HepG2 (cell line): ENCODE measurements at regions not wholly inside any gene's neighbourhood (a gene's known extent, or its start where the extent isn't known, plus 50 kb on each side); places are given as distances from the start of the nearest gene placed in this dataset.

Experiments used
- ATAC-seq: fragments of 200-7000 bp; cut with Tn5 transposase; 3 replicates; pipeline ENCODE4 v1.9.1; 2020; ENCODE audit warnings: mild to moderate bottlenecking, moderate library complexity
- BruUV-seq: library from RNA; stranded (reverse); fragments of 400-500 nt; replicated peaks from 2 replicates; lab custom pipeline; 2021; lab: Mats Ljungman, UMichigan
- CTCF ChIA-PET: fragments of 300-600 bp; formaldehyde crosslinking; extraction: SDS; loops from one replicate; lab custom pipeline; 2021; ENCODE audit warnings: low total read pairs, inconsistent platforms, low intra/inter-chr PET ratio; lab: Yijun Ruan, JAX
- POLR2A ChIA-PET: fragments of 350-600 bp; sonication (Branson Sonifier 250); formaldehyde crosslinking; loops from one replicate; lab custom pipeline; 2020; ENCODE audit warnings: antibody characterized with exemption, inconsistent platforms; lab: Yijun Ruan, JAX
- DNase-seq: peaks from one replicate; pipeline ENCODE4 v3.0.0-alpha.2; 2015; ENCODE audit warnings: low spot score
- FAIRE-seq: peaks from 3 replicates; lab custom pipeline; 2011; peaks lifted over from hg19 to GRCh38; lab: Jason Lieb, UNC
- H2AFZ ChIP-seq: one replicate; pipeline ENCODE4 v1.6.1; 2011; ENCODE audit warnings: low read length, inconsistent platforms
- H3K27ac ChIP-seq: fragments of 300-600 bp; 3 replicates; pipeline ENCODE4 v1.8.0; 2011; ENCODE audit warnings: mixed run types, mild to moderate bottlenecking, mixed read lengths, low read length, inconsistent platforms; ENCODE audit not compliant: insufficient read depth; ENCODE audit errors: extremely low read length
- H3K27me3 ChIP-seq, 2 experiments: fragments of 200-600 bp in 1 of 2; 2 replicates in 1 of 2; 3 replicates in 1 of 2; pipeline versions ENCODE4 v1.6.0 to v1.8.0; 2011; ENCODE audit warnings: low read length in 2 of 2, mild to moderate bottlenecking in 2 of 2, moderate library complexity in 2 of 2, inconsistent platforms in 1 of 2; ENCODE audit not compliant: insufficient read depth in 2 of 2, control insufficient read depth in 1 of 2
- H3K36me3 ChIP-seq, 2 experiments: fragments of 200-600 bp in 1 of 2; replicated peaks in 1 of 2; 2 replicates in 1 of 2; 3 replicates in 1 of 2; pipeline versions ENCODE4 v1.5.1 to v1.8.0; 2011; ENCODE audit warnings: low read length in 2 of 2, inconsistent platforms in 1 of 2; ENCODE audit not compliant: insufficient read depth in 2 of 2, control insufficient read depth in 1 of 2
- H3K4me1 ChIP-seq: 2 replicates; pipeline ENCODE4 v1.5.1; 2012; ENCODE audit warnings: low read length, inconsistent platforms; ENCODE audit not compliant: insufficient read depth
- H3K4me2 ChIP-seq: 2 replicates; pipeline ENCODE4 v1.6.0; 2011; ENCODE audit warnings: low read depth, low read length, inconsistent platforms
- H3K4me3 ChIP-seq, 3 experiments: fragments of 200-600 bp in 1 of 3; sonication (generic), shearing (Covaris generic) in 1 of 3; replicated peaks in 1 of 3; 2 replicates each; pipeline ENCODE4 v1.5.1; 2011 to 2016; ENCODE audit warnings: low read length in 3 of 3, inconsistent platforms in 2 of 3, low read depth in 2 of 3, mild to moderate bottlenecking in 2 of 3, control low read depth in 1 of 3, mixed read lengths in 1 of 3; ENCODE audit not compliant: insufficient read depth in 1 of 3
- H3K79me2 ChIP-seq: one replicate; pipeline ENCODE4 v1.6.1; 2011; ENCODE audit warnings: low read length, inconsistent platforms; ENCODE audit not compliant: insufficient read depth
- H3K9ac ChIP-seq: 2 replicates; pipeline ENCODE4 v1.6.0; 2011; ENCODE audit warnings: mild to moderate bottlenecking, low read depth, low read length, inconsistent platforms; ENCODE audit not compliant: insufficient read depth
- H3K9me3 ChIP-seq: 2 replicates; pipeline ENCODE4 v1.5.1; 2012; ENCODE audit warnings: mild to moderate bottlenecking, low read length
- H4K20me1 ChIP-seq: 2 replicates; pipeline ENCODE4 v1.6.0; 2011; ENCODE audit warnings: inconsistent platforms, mild to moderate bottlenecking, low read length, moderate library complexity; ENCODE audit not compliant: insufficient read depth
- WGBS: methylation state at CpG from one replicate; pipeline ENCODE4 v1.1.6; 2017; ENCODE audit warnings: low lambda C conversion rate; 5-methylcytosine and 5-hydroxymethylcytosine counted together
- in situ Hi-C: cut with HindIII; loops from 2 replicates; pipeline ENCODE4 v1.10.0; 2017; ENCODE audit warnings: low pct_unique_long_range_greater_than_20kb; ENCODE audit not compliant: extremely low pct_ligation_motif_present
- intact Hi-C: fragments of 100-400 bp; cut with micrococcal nuclease; formaldehyde crosslinking; loops from one replicate; pipeline ENCODE4 v1.10.0; 2022; ENCODE audit not compliant: unreplicated experiment
- TF ChIP-seq, protein P1 (sequence below): sonication (generic); formaldehyde crosslinking; IDR thresholded peaks from 2 replicates; pipeline ENCODE4 v1.5.0; 2020; ENCODE audit warnings: mild to moderate bottlenecking, missing genetic modification reagents, borderline replicate concordance
- TF ChIP-seq, protein P2 (sequence below): sonication (generic); formaldehyde crosslinking; IDR thresholded peaks from 2 replicates; pipeline ENCODE4 v1.5.0; 2020; ENCODE audit warnings: missing genetic modification reagents

DNA sequence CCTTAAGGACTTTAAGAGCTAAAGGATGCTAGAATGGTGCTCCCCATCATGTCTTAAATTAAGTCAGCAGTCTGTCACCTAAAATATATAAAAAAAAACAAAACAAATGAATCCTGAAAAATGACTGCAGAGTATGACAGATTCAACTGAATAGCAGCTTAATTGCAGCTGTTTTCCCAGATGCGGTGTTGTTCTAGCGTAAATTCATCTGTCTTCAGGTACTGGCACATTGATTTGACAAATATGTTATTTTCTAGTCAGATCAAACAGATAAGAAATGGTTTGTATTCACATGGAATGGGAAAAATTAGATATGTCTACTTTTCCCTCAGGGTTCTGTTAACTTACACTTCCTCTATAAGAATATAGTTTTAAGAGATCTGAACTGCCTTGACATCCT lies 211.7 kb downstream of the NAF1 start:
- intact Hi-C loops (no loop called here), in situ Hi-C loops (no loop called here)
- Histone ChIP-seq H3K79me2 (no peaks in the 10 kb centered on the region), H3K9ac (no peak overlapping the region), H2AFZ (no peak overlapping the region), H4K20me1 (no peaks in the 10 kb centered on the region), H3K4me1 (no peaks in the 10 kb centered on the region), H3K4me3 (no peak overlapping the region), H3K4me2 (no peak overlapping the region), H3K27me3 (no peaks in the 10 kb centered on the region), H3K27ac (no peak overlapping the region), H3K9me3 (no peaks in the 10 kb centered on the region), H3K36me3 (no peaks in the 10 kb centered on the region)
- FAIRE-seq (no peak), DNase-seq (no peak), ATAC-seq (no peak)
- 5% methylated on average over 2 of the region's 2 CpGs for WGBS
- ChIA-PET POLR2A (no interaction called here), CTCF (no interaction called here)
- BruUV-seq = no TSS peak
- TF ChIP-seq, protein P1, sequence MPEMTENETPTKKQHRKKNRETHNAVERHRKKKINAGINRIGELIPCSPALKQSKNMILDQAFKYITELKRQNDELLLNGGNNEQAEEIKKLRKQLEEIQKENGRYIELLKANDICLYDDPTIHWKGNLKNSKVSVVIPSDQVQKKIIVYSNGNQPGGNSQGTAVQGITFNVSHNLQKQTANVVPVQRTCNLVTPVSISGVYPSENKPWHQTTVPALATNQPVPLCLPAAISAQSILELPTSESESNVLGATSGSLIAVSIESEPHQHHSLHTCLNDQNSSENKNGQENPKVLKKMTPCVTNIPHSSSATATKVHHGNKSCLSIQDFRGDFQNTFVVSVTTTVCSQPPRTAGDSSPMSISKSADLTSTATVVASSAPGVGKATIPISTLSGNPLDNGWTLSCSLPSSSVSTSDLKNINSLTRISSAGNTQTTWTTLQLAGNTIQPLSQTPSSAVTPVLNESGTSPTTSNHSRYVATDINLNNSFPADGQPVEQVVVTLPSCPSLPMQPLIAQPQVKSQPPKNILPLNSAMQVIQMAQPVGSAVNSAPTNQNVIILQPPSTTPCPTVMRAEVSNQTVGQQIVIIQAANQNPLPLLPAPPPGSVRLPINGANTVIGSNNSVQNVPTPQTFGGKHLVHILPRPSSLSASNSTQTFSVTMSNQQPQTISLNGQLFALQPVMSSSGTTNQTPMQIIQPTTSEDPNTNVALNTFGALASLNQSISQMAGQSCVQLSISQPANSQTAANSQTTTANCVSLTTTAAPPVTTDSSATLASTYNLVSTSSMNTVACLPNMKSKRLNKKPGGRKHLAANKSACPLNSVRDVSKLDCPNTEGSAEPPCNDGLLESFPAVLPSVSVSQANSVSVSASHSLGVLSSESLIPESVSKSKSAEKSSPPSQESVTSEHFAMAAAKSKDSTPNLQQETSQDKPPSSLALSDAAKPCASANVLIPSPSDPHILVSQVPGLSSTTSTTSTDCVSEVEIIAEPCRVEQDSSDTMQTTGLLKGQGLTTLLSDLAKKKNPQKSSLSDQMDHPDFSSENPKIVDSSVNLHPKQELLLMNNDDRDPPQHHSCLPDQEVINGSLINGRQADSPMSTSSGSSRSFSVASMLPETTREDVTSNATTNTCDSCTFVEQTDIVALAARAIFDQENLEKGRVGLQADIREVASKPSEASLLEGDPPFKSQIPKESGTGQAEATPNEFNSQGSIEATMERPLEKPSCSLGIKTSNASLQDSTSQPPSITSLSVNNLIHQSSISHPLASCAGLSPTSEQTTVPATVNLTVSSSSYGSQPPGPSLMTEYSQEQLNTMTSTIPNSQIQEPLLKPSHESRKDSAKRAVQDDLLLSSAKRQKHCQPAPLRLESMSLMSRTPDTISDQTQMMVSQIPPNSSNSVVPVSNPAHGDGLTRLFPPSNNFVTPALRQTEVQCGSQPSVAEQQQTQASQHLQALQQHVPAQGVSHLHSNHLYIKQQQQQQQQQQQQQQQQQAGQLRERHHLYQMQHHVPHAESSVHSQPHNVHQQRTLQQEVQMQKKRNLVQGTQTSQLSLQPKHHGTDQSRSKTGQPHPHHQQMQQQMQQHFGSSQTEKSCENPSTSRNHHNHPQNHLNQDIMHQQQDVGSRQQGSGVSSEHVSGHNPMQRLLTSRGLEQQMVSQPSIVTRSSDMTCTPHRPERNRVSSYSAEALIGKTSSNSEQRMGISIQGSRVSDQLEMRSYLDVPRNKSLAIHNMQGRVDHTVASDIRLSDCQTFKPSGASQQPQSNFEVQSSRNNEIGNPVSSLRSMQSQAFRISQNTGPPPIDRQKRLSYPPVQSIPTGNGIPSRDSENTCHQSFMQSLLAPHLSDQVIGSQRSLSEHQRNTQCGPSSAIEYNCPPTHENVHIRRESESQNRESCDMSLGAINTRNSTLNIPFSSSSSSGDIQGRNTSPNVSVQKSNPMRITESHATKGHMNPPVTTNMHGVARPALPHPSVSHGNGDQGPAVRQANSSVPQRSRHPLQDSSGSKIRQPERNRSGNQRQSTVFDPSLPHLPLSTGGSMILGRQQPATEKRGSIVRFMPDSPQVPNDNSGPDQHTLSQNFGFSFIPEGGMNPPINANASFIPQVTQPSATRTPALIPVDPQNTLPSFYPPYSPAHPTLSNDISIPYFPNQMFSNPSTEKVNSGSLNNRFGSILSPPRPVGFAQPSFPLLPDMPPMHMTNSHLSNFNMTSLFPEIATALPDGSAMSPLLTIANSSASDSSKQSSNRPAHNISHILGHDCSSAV (CRISPR knock-in tag) = no peak
- TF ChIP-seq, protein P2, sequence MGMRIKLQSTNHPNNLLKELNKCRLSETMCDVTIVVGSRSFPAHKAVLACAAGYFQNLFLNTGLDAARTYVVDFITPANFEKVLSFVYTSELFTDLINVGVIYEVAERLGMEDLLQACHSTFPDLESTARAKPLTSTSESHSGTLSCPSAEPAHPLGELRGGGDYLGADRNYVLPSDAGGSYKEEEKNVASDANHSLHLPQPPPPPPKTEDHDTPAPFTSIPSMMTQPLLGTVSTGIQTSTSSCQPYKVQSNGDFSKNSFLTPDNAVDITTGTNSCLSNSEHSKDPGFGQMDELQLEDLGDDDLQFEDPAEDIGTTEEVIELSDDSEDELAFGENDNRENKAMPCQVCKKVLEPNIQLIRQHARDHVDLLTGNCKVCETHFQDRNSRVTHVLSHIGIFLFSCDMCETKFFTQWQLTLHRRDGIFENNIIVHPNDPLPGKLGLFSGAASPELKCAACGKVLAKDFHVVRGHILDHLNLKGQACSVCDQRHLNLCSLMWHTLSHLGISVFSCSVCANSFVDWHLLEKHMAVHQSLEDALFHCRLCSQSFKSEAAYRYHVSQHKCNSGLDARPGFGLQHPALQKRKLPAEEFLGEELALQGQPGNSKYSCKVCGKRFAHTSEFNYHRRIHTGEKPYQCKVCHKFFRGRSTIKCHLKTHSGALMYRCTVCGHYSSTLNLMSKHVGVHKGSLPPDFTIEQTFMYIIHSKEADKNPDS (CRISPR knock-in tag) = no peak
